Transverse colon (tissue), 4 donors: ENCODE measurements at regions not wholly inside any gene's neighbourhood (a gene's known extent, or its start where the extent isn't known, plus 50 kb on each side); places are given as distances from the start of the nearest gene placed in this dataset.

Experiments used
- DNase-seq: peaks from one replicate; pipeline ENCODE4 v3.0.0-alpha.2; 2019
- H3K27ac ChIP-seq, 4 donors: fragments of 200-600 bp; sonication (generic); 2 replicates each; pipeline ENCODE4 v1.5.1; 2016 to 2018; ENCODE audit warnings: inconsistent platforms in 4 of 4
- H3K27me3 ChIP-seq: fragments of 200-600 bp; sonication (generic); 2 replicates; pipeline ENCODE4 v1.5.1; 2017; ENCODE audit warnings: inconsistent platforms
- H3K36me3 ChIP-seq, 4 donors: fragments of 200-600 bp; sonication (generic); 2 replicates each; pipeline ENCODE4 v1.5.1; 2017 to 2019; ENCODE audit warnings: inconsistent platforms in 4 of 4
- H3K4me1 ChIP-seq, 4 donors: fragments of 200-600 bp; sonication (generic); 2 replicates each; pipeline ENCODE4 v1.5.1; 2017 to 2020; ENCODE audit warnings: inconsistent platforms in 4 of 4
- H3K4me3 ChIP-seq, 4 donors: fragments of 200-600 bp; sonication (generic); 1 replicate in 1 of 4; 2 replicates in 3 of 4; pipeline versions ENCODE4 v1.5.1 to v1.6.1; 2017 to 2019; ENCODE audit warnings: inconsistent platforms in 4 of 4
- H3K9me3 ChIP-seq, 2 donors: fragments of 200-600 bp; sonication (generic); 2 replicates each; pipeline ENCODE4 v1.5.1; 2017 to 2019; ENCODE audit warnings: inconsistent platforms in 2 of 2
- CTCF ChIP-seq, 5 experiments: fragments of 200-600 bp in 3 of 5; fragments of 450-650 bp in 2 of 5; sonication (generic) in 3 of 5; IDR thresholded peaks; 1 replicate in 2 of 5; 2 replicates in 3 of 5; pipeline ENCODE4 v1.5.1; 2016 to 2017; ENCODE audit warnings: antibody characterized with exemption in 5 of 5, inconsistent platforms in 3 of 5, mild to moderate bottlenecking in 2 of 5, moderate library complexity in 1 of 5
- EP300 ChIP-seq: sonication (generic); formaldehyde crosslinking; IDR thresholded peaks from one replicate; pipeline ENCODE4 v1.6.1; 2017; ENCODE audit warnings: antibody characterized with exemption, low read depth
- POLR2A ChIP-seq: fragments of 450-650 bp; IDR thresholded peaks from one replicate; pipeline ENCODE4 v1.6.1; 2016; ENCODE audit warnings: antibody characterized with exemption, mild to moderate bottlenecking, moderate library complexity
- POLR2AphosphoS5 ChIP-seq, 3 donors: sonication (generic); formaldehyde crosslinking; IDR thresholded peaks; one replicate each; pipeline ENCODE4 v1.6.1; 2016; ENCODE audit warnings: antibody characterized with exemption in 3 of 3
- WGBS, 2 donors: methylation state at CpG; one replicate each; pipeline ENCODE4 v1.1.5; 2018; ENCODE audit warnings: low coverage in 1 of 2; 5-methylcytosine and 5-hydroxymethylcytosine counted together
- in situ Hi-C, 4 donors: fragments of 200-750 bp; cut with MboI; loops; one replicate each; pipeline versions ENCODE4 v1.15.0 to v1.15.1; 2017; ENCODE audit warnings: low sequenced_read_pairs in 3 of 4, low pct_ligation_motif_present in 1 of 4, low pct_unique_long_range_greater_than_20kb in 1 of 4
- intact Hi-C: fragments of 100-400 bp; cut with DNase I; formaldehyde crosslinking; loops from one replicate; pipeline ENCODE4 v1.15.1; 2023; ENCODE audit warnings: low total_unique reads

- TF ChIP-seq EP300 (no peak), POLR2A (no peak), CTCF (IDR thresholded peaks at IDR 0.05) (no peak), POLR2AphosphoS5 (IDR thresholded peaks at IDR 0.05) (no peak)
- Histone ChIP-seq H3K4me1 (no peaks in the 10 kb centered on the region), H3K27me3 (no peaks in the 10 kb centered on the region), H3K27ac (no peak overlapping the region), H3K36me3 (no peaks in the 10 kb centered on the region), H3K9me3 (no peaks in the 10 kb centered on the region), H3K4me3 (no peak overlapping the region)
- in situ Hi-C loops (no loop called here), intact Hi-C loops (no loop called here)
- 41 to 55% methylated on average over 2 of the region's 2 CpGs for WGBS, 2 donors
- DNase-seq = no peak
These were observed 422.1 kb upstream of the TNC start for GRCh38 chr9:115540091-115540490.

- no peaks in the 10 kb centered on the region for H3K27me3 ChIP-seq
- no peak overlapping the region for H3K4me3 ChIP-seq
- TF ChIP-seq EP300 = no peak
- no peak for TF ChIP-seq CTCF (IDR thresholded peaks at IDR 0.05)
- TF ChIP-seq POLR2A = no peak
- TF ChIP-seq POLR2AphosphoS5 (IDR thresholded peaks at IDR 0.05) = no peak
- no peaks in the 10 kb centered on the region for H3K36me3 ChIP-seq
- WGBS, 2 donors = 83 to 87% methylated on average over 1 of the region's 1 CpG
- DNase-seq = no peak
- no peak overlapping the region for H3K27ac ChIP-seq
- no peaks in the 10 kb centered on the region for H3K4me1 ChIP-seq
- intact Hi-C loops = no loop called here
- no peaks in the 10 kb centered on the region for H3K9me3 ChIP-seq
- in situ Hi-C loops = no loop called here
These were observed 425.6 kb upstream of the TNC start for GRCh38 chr9:115543511-115543910.

- no peaks in the 10 kb centered on the region for H3K27me3 ChIP-seq
- H3K4me1 ChIP-seq = no peaks in the 10 kb centered on the region
- intact Hi-C loops (no loop called here), in situ Hi-C loops (no loop called here)
- TF ChIP-seq POLR2A (no peak), EP300 (no peak), CTCF (IDR thresholded peaks at IDR 0.05) (no peak), POLR2AphosphoS5 (IDR thresholded peaks at IDR 0.05) (no peak)
- H3K27ac ChIP-seq = no peak overlapping the region
- H3K36me3 ChIP-seq = no peaks in the 10 kb centered on the region
- DNase-seq = no peak
- no peaks in the 10 kb centered on the region for H3K9me3 ChIP-seq
- 52 to 58% methylated on average over 2 of the region's 2 CpGs for WGBS, 2 donors
- H3K4me3 ChIP-seq = no peak overlapping the region
These were observed 430.8 kb upstream of the TNC start for GRCh38 chr9:115548609-115549260.

GRCh38 chr9:115551396-115551795 lies 433.4 kb upstream of the TNC start:
- Histone ChIP-seq H3K36me3 (no peaks in the 10 kb centered on the region), H3K9me3 (peaks cover 0 to 1% of the 10 kb centered on the region in 2 donors), H3K4me3 (no peak overlapping the region), H3K27me3 (no peaks in the 10 kb centered on the region), H3K27ac (no peak overlapping the region), H3K4me1 (no peaks in the 10 kb centered on the region)
- TF ChIP-seq POLR2AphosphoS5 (IDR thresholded peaks at IDR 0.05) (no peak), CTCF (IDR thresholded peaks at IDR 0.05) (no peak)
- 48 to 79% methylated on average over 2 of the region's 2 CpGs for WGBS, 2 donors
- intact Hi-C loops = no loop called here
- in situ Hi-C loops = no loop called here
- no peak for DNase-seq
